Stimulated activated CD4-positive, alpha-beta T cell treated with anti-CD3 and anti-CD28 coated beads, Interleukin-2, amount 100 ng/mL, for 4 hours (primary cell): ENCODE measurements at regions not wholly inside any gene's neighbourhood (a gene's known extent, or its start where the extent isn't known, plus 50 kb on each side); places are given as distances from the start of the nearest gene placed in this dataset.

Experiments used
- DNase-seq: peaks from one replicate; pipeline ENCODE4 v3.0.0-alpha.2; 2020; ENCODE audit warnings: low read depth

- DNase-seq, result no peak
These were observed 189.4 kb upstream of the CD96 start for GRCh38 chr3:111352585-111352984.

GRCh38 chr3:111359261-111360030, 182.6 kb upstream of the CD96 start:
- no peak for DNase-seq

GRCh38 chr3:111362381-111363009, 179.5 kb upstream of the CD96 start:
- DNase-seq, result no peak

GRCh38 chr3:111366515-111366914, 175.5 kb upstream of the CD96 start:
- no peak for DNase-seq

- DNase-seq, result no peak
These were observed 173.9 kb upstream of the CD96 start for GRCh38 chr3:111368056-111368455.

- no peak for DNase-seq
These were observed 172.0 kb upstream of the CD96 start for GRCh38 chr3:111369958-111370357.

- no peak for DNase-seq
These were observed 168.8 kb upstream of the CD96 start for GRCh38 chr3:111373239-111373638.

- no peak for DNase-seq
These were observed 168.1 kb upstream of the CD96 start for GRCh38 chr3:111373861-111374260.

- DNase-seq, result no peak
These were observed 156.0 kb upstream of the CD96 start for GRCh38 chr3:111385971-111386495.

- peak; percentile 22 for DNase-seq
These were observed 149.1 kb upstream of the CD96 start for GRCh38 chr3:111392894-111393398.

- no peak for DNase-seq
These were observed 129.3 kb upstream of the CD96 start for GRCh38 chr3:111412656-111413055.

GRCh38 chr3:111414531-111414930, 127.5 kb upstream of the CD96 start:
- DNase-seq, result no peak

GRCh38 chr3:111415018-111415417, 127.0 kb upstream of the CD96 start:
- DNase-seq, result no peak

- DNase-seq, result no peak
These were observed 123.6 kb upstream of the CD96 start for GRCh38 chr3:111418391-111418790.

GRCh38 chr3:111428301-111428700, 113.7 kb upstream of the CD96 start:
- DNase-seq, result no peak

- DNase-seq, result no peak
These were observed 106.9 kb upstream of the CD96 start for GRCh38 chr3:111434941-111435622.

- no peak for DNase-seq
These were observed 103.7 kb upstream of the CD96 start for GRCh38 chr3:111438283-111438682.

- DNase-seq, result no peak
These were observed 87.4 kb upstream of the CD96 start for GRCh38 chr3:111454551-111454950.

GRCh38 chr3:111465081-111465670, 76.8 kb upstream of the CD96 start:
- DNase-seq, result no peak

GRCh38 chr3:111470032-111470431, 72.0 kb upstream of the CD96 start:
- no peak for DNase-seq

GRCh38 chr3:111471831-111472230, 70.2 kb upstream of the CD96 start:
- no peak for DNase-seq

- DNase-seq, result no peak
These were observed 69.4 kb upstream of the CD96 start for GRCh38 chr3:111472556-111472955.
